OCI-LY7 (cell line): ENCODE measurements at regions not wholly inside any gene's neighbourhood (a gene's known extent, or its start where the extent isn't known, plus 50 kb on each side); places are given as distances from the start of the nearest gene placed in this dataset.

Source experiments
- BruUV-seq: library from RNA; stranded (reverse); fragments of 400-500 nt; replicated peaks from 2 replicates; lab custom pipeline; 2021; lab: Mats Ljungman, UMichigan
- CTCF ChIA-PET: fragments of 300-600 bp; sonication (Branson Sonifier 250); formaldehyde crosslinking; loops from one replicate; lab custom pipeline; 2022; ENCODE audit warnings: antibody characterized with exemption; ENCODE audit not compliant: unreplicated experiment; lab: Charles Lee
- POLR2A ChIA-PET: fragments of 300-600 bp; sonication (Branson Sonifier 250); formaldehyde crosslinking; loops from one replicate; lab custom pipeline; 2022; ENCODE audit warnings: antibody characterized with exemption; lab: Charles Lee
- DNase-seq: peaks from one replicate; pipeline ENCODE4 v3.0.0-alpha.2; 2015; ENCODE audit warnings: low spot score
- H2AFZ ChIP-seq: fragments of 200-600 bp; sonication (generic), shearing (Covaris generic); 2 replicates; pipeline ENCODE4 v1.6.1; 2014; ENCODE audit warnings: mild to moderate bottlenecking, antibody characterized with exemption, low read length, moderate library complexity
- H3K27ac ChIP-seq: fragments of 200-600 bp; sonication (generic); 2 replicates; pipeline ENCODE4 v1.5.1; 2014; ENCODE audit warnings: mixed run types, low read depth, mild to moderate bottlenecking, moderate library complexity, low read length, inconsistent platforms; ENCODE audit not compliant: poor library complexity, severe bottlenecking
- H3K36me3 ChIP-seq: fragments of 200-600 bp; sonication (generic); 2 replicates; pipeline ENCODE4 v1.6.1; 2014; ENCODE audit warnings: mild to moderate bottlenecking, antibody characterized with exemption, low read length, moderate library complexity, mixed read lengths; ENCODE audit not compliant: insufficient read depth
- H3K4me1 ChIP-seq: fragments of 200-600 bp; sonication (generic); 2 replicates; pipeline ENCODE4 v1.5.1; 2014; ENCODE audit warnings: mild to moderate bottlenecking, low read length; ENCODE audit not compliant: insufficient read depth, poor library complexity, severe bottlenecking
- H3K4me2 ChIP-seq: fragments of 200-600 bp; sonication (generic); 2 replicates; pipeline ENCODE4 v1.6.1; 2014; ENCODE audit warnings: mild to moderate bottlenecking, low read length
- H3K4me3 ChIP-seq: fragments of 200-600 bp; sonication (generic); 2 replicates; pipeline ENCODE4 v1.5.1; 2014; ENCODE audit warnings: mild to moderate bottlenecking, low read depth, low read length; ENCODE audit not compliant: poor library complexity, severe bottlenecking
- H3K79me2 ChIP-seq: fragments of 200-600 bp; sonication (generic); 2 replicates; pipeline ENCODE4 v1.6.1; 2016; ENCODE audit warnings: low read depth, mild to moderate bottlenecking, low read length, moderate library complexity, mixed read lengths; ENCODE audit not compliant: insufficient read depth
- H3K9me2 ChIP-seq: fragments of 200-600 bp; sonication (generic); 2 replicates; pipeline ENCODE4 v1.6.1; 2016; ENCODE audit warnings: mild to moderate bottlenecking, low read length, mixed read lengths; ENCODE audit not compliant: insufficient read depth
- H3K9me3 ChIP-seq: fragments of 200-600 bp; sonication (generic); 2 replicates; pipeline ENCODE4 v1.6.1; 2014; ENCODE audit warnings: mild to moderate bottlenecking, mixed run types, low read length, mixed read lengths
- H4K20me1 ChIP-seq: fragments of 200-600 bp; sonication (generic); 2 replicates; pipeline ENCODE4 v1.6.1; 2014; ENCODE audit warnings: mild to moderate bottlenecking, antibody characterized with exemption, low read length, moderate library complexity, mixed read lengths; ENCODE audit not compliant: insufficient read depth
- CTCF ChIP-seq: fragments of 200-600 bp; sonication (generic); conservative IDR thresholded peaks from 2 replicates; pipeline ENCODE4 v1.5.1; 2014; ENCODE audit warnings: mild to moderate bottlenecking, antibody characterized with exemption, low read length, moderate library complexity, mixed read lengths
- EZH2phosphoT487 ChIP-seq: fragments of 200-600 bp; sonication (generic); IDR thresholded peaks from 2 replicates; pipeline ENCODE4 v1.6.1; 2018; ENCODE audit warnings: low read depth, borderline replicate concordance, mild to moderate bottlenecking, mixed run types, antibody characterized with exemption, low read length, moderate library complexity, mixed read lengths
- intact Hi-C: fragments of 100-400 bp; cut with micrococcal nuclease; formaldehyde crosslinking; loops from one replicate; pipeline ENCODE4 v1.10.0; 2022; ENCODE audit not compliant: unreplicated experiment

DNA sequence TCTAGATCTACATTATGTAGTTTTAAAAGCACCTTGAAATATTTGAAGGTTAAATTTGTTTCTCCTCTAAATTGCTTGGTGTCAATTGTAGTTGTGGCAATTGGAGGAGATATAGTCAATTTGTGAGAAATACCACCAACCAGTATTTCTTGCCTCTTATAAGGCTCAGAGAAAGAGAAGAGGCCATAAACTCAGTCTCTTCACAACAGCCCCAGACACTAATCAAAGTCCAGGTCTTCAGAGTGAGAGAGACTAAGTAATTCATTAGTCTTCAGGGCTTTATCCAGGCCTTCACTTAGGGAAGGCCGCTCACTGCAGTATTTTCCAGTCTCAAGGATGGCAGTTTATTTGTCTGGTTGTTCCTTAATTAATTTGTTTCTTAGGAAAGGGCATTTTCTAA lies 168.0 kb upstream of the RGMB start:
- TF ChIP-seq EZH2phosphoT487 (no peak), CTCF (no peak)
- intact Hi-C loops = no loop called here

DNA sequence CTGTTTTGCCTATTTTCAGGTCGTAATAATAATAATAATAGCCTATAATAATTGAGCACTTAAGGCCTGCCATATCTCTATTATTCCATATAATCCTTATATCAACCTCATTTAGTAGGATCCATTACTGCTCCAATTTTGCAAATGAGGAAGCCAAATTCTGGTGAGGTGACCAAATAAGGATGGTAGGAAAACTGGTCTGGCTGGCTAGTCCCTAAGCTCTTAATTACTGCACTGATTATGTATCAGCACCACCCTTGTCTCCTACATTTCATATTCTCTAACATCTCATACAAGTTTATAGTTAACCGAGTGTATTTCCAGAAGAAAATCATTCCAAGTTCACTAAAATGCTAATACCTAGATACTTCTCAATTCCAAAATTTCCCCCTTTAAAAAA lies 166.5 kb upstream of the RGMB start:
- Histone ChIP-seq H3K79me2 (no peaks in the 10 kb centered on the region), H3K4me3 (no peak overlapping the region), H3K36me3 (no peaks in the 10 kb centered on the region), H2AFZ (no peak overlapping the region), H3K9me3 (no peaks in the 10 kb centered on the region), H3K27ac (no peak overlapping the region), H4K20me1 (no peaks in the 10 kb centered on the region), H3K4me2 (no peak overlapping the region), H3K4me1 (no peaks in the 10 kb centered on the region), H3K9me2 (no peaks in the 10 kb centered on the region)
- no TSS peak for BruUV-seq
- ChIA-PET POLR2A (interaction anchor here (0.6 kb wide), 1 partner anchor 1386 kb away, joined by 3 read pairs; no protein-coding TSS in a partner anchor), CTCF (no interaction called here)
- no peak for DNase-seq
- TF ChIP-seq CTCF = no peak
- no peak for TF ChIP-seq EZH2phosphoT487
- intact Hi-C loops = no loop called here

More for the DNA sequence above, 168.0 kb upstream of the RGMB start:
- DNase-seq = no peak
- no peak overlapping the region for H3K27ac ChIP-seq
- H3K4me2 ChIP-seq = no peak overlapping the region
- no peaks in the 10 kb centered on the region for H3K9me2 ChIP-seq
- no peak overlapping the region for H2AFZ ChIP-seq
- H3K4me1 ChIP-seq = no peaks in the 10 kb centered on the region
- H3K9me3 ChIP-seq = no peaks in the 10 kb centered on the region
- H3K79me2 ChIP-seq = no peaks in the 10 kb centered on the region
- H3K36me3 ChIP-seq = no peaks in the 10 kb centered on the region
- ChIA-PET CTCF (no interaction called here), POLR2A (no interaction called here)
- H4K20me1 ChIP-seq = no peaks in the 10 kb centered on the region
- BruUV-seq = no TSS peak
- H3K4me3 ChIP-seq = no peak overlapping the region

DNA sequence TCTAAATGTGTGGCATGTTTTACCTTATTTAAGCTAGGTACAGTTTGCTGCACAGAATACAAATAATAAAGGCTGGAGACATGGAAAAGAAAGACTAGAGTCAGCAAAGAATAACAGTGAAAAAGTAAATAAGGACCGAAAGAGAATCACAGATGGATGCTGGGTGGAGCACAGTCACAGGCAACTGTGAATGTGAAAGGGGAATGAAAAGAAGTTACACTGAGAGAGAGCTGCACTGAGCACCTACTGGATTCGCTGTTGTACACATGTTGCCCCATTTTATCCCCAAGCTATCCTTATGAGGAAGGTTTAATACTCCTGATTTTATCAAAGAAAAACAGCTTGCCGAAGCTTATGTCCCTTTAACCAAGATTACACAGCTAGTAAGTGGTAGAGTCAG lies 165.4 kb upstream of the RGMB start:
- no peak for TF ChIP-seq EZH2phosphoT487
- TF ChIP-seq CTCF = no peak
- Histone ChIP-seq H3K9me3 (no peaks in the 10 kb centered on the region), H3K9me2 (no peaks in the 10 kb centered on the region), H3K4me1 (no peaks in the 10 kb centered on the region), H3K27ac (no peak overlapping the region), H3K4me3 (no peak overlapping the region), H3K36me3 (no peaks in the 10 kb centered on the region), H4K20me1 (no peaks in the 10 kb centered on the region), H3K79me2 (no peaks in the 10 kb centered on the region), H3K4me2 (no peak overlapping the region), H2AFZ (no peak overlapping the region)
- intact Hi-C loops = no loop called here
- DNase-seq = no peak
- CTCF ChIA-PET = no interaction called here
- no TSS peak for BruUV-seq
- POLR2A ChIA-PET = interaction anchor here (0.8 kb wide), 1 partner anchor 1191 kb away, joined by 3 read pairs; no protein-coding TSS in a partner anchor
